ENCODE measurements at regions not wholly inside any gene's neighbourhood (a gene's known extent, or its start where the extent isn't known, plus 50 kb on each side); places are given as distances from the start of the nearest gene placed in this dataset.

- peaks cover 9 to 32% of the 10 kb centered on the region in 2 donors for H3K9me3 Mint-ChIP-seq
- no peak for DNase-seq
- no peak for TF ChIP-seq CTCF (IDR thresholded peaks at IDR 0.05)
- H3K4me1 Mint-ChIP-seq = no peaks in the 10 kb centered on the region
- Histone ChIP-seq H3K4me1 (ENCODE audit: control insufficient read depth, insufficient read depth, low read length) (no peaks in the 10 kb centered on the region), H3K27me3 (ENCODE audit: control insufficient read depth, insufficient read depth, low read length) (no peaks in the 10 kb centered on the region), H3K9me3 (ENCODE audit: control insufficient read depth, insufficient read depth, low read length) (peaks cover 4% of the 10 kb centered on the region), H3K36me3 (ENCODE audit: control insufficient read depth, insufficient read depth, low read length) (no peaks in the 10 kb centered on the region), H3K4me3 (ENCODE audit: low read length) (no peak overlapping the region), H3K27ac (ENCODE audit: low read length) (no peak overlapping the region)
- no peak for ATAC-seq
- intact Hi-C loops (cut with micrococcal nuclease) = no loop called here
- H3K27ac Mint-ChIP-seq = no peak overlapping the region
- H3K36me3 Mint-ChIP-seq = no peaks in the 10 kb centered on the region
- no peak overlapping the region for H3K4me3 Mint-ChIP-seq
- 75% methylated on average over 4 of the region's 4 CpGs for WGBS (ENCODE audit: insufficient coverage)
- no peaks in the 10 kb centered on the region for H3K27me3 Mint-ChIP-seq (ENCODE audit: low read depth in 2 of 2)
These were observed 572.9 kb upstream of the CHORDC1 start for GRCh38 chr11:90795746-90796145.

DNA sequence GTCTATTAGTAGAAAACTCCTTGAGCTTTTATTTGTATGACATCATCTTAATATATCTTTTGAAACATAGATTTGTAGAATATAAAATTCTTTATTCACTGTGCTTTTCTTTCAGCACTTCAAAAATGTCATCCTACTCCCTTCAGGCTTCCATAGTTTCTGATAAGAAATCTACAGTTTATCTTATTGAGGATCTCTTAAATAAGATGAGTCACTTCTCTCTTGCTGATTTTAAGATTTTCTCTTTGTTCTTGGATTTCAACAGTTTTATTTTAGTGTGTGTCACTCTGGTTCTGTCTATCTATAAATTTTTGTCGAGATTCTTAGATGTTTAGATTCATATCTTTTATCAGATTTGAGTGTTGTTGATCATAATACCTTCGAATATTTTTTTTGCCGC, 566.1 kb upstream of the CHORDC1 start:
- peaks cover 7% of the 10 kb centered on the region for H3K36me3 Mint-ChIP-seq
- H3K4me3 Mint-ChIP-seq = no peak overlapping the region
- H3K4me1 Mint-ChIP-seq = no peaks in the 10 kb centered on the region
- Histone ChIP-seq H3K9me3 (ENCODE audit: control insufficient read depth, insufficient read depth, low read length) (peaks cover 8% of the 10 kb centered on the region), H3K36me3 (ENCODE audit: control insufficient read depth, insufficient read depth, low read length) (no peaks in the 10 kb centered on the region), H3K27me3 (ENCODE audit: control insufficient read depth, insufficient read depth, low read length) (no peaks in the 10 kb centered on the region), H3K27ac (ENCODE audit: low read length) (no peak overlapping the region), H3K4me1 (ENCODE audit: control insufficient read depth, insufficient read depth, low read length) (no peaks in the 10 kb centered on the region), H3K4me3 (ENCODE audit: low read length) (no peak overlapping the region)
- H3K27me3 Mint-ChIP-seq (ENCODE audit: low read depth in 2 of 2) = no peaks in the 10 kb centered on the region
- no peak for DNase-seq
- ATAC-seq = no peak
- TF ChIP-seq CTCF (IDR thresholded peaks at IDR 0.05) = no peak
- H3K27ac Mint-ChIP-seq = no peak overlapping the region
- intact Hi-C loops (cut with micrococcal nuclease) = no loop called here
- 100% methylated on average over 2 of the region's 3 CpGs for WGBS (ENCODE audit: insufficient coverage)
- H3K9me3 Mint-ChIP-seq = peaks cover 10 to 31% of the 10 kb centered on the region in 2 donors

GRCh38 chr11:90784241-90784814, 561.5 kb upstream of the CHORDC1 start:
- 88% methylated on average over 1 of the region's 2 CpGs for WGBS (ENCODE audit: insufficient coverage)
- DNase-seq (no peak), ATAC-seq (no peak)
- H3K27me3 ChIP-seq (ENCODE audit: control insufficient read depth, insufficient read depth, low read length) = no peaks in the 10 kb centered on the region
- H3K4me3 ChIP-seq (ENCODE audit: low read length) = no peak overlapping the region
- no peaks in the 10 kb centered on the region for H3K4me1 ChIP-seq (ENCODE audit: control insufficient read depth, insufficient read depth, low read length)
- intact Hi-C loops (cut with micrococcal nuclease) = no loop called here
- no peaks in the 10 kb centered on the region for H3K27me3 Mint-ChIP-seq (ENCODE audit: low read depth in 2 of 2)
- peaks cover 12 to 30% of the 10 kb centered on the region in 2 donors for H3K9me3 Mint-ChIP-seq
- H3K4me1 Mint-ChIP-seq = no peaks in the 10 kb centered on the region
- H3K9me3 ChIP-seq (ENCODE audit: control insufficient read depth, insufficient read depth, low read length) = no peaks in the 10 kb centered on the region
- no peak for TF ChIP-seq CTCF (IDR thresholded peaks at IDR 0.05)
- H3K36me3 Mint-ChIP-seq = peaks cover 3% of the 10 kb centered on the region
- no peak overlapping the region for H3K27ac Mint-ChIP-seq
- H3K36me3 ChIP-seq (ENCODE audit: control insufficient read depth, insufficient read depth, low read length) = no peaks in the 10 kb centered on the region
- no peak overlapping the region for H3K27ac ChIP-seq (ENCODE audit: low read length)
- no peak overlapping the region for H3K4me3 Mint-ChIP-seq

GRCh38 chr11:90783111-90783510, 560.3 kb upstream of the CHORDC1 start:
- Histone ChIP-seq H3K27me3 (ENCODE audit: control insufficient read depth, insufficient read depth, low read length) (no peaks in the 10 kb centered on the region), H3K4me3 (ENCODE audit: low read length) (no peak overlapping the region), H3K27ac (ENCODE audit: low read length) (no peak overlapping the region), H3K9me3 (ENCODE audit: control insufficient read depth, insufficient read depth, low read length) (no peaks in the 10 kb centered on the region), H3K4me1 (ENCODE audit: control insufficient read depth, insufficient read depth, low read length) (no peaks in the 10 kb centered on the region), H3K36me3 (ENCODE audit: control insufficient read depth, insufficient read depth, low read length) (no peaks in the 10 kb centered on the region)
- intact Hi-C loops (cut with micrococcal nuclease) = no loop called here
- 81% methylated on average over 3 of the region's 3 CpGs for WGBS (ENCODE audit: insufficient coverage)
- ATAC-seq (no peak), DNase-seq (no peak)
- Mint-ChIP-seq H3K4me1 (no peaks in the 10 kb centered on the region), H3K27ac (no peak overlapping the region), H3K27me3 (ENCODE audit: low read depth in 2 of 2) (no peaks in the 10 kb centered on the region), H3K4me3 (no peak overlapping the region), H3K9me3 (peaks cover 12 to 28% of the 10 kb centered on the region in 2 donors), H3K36me3 (no peaks in the 10 kb centered on the region)
- no peak for TF ChIP-seq CTCF (IDR thresholded peaks at IDR 0.05)

Data from natural killer cell (primary cell).